Uterus (tissue), 2 donors: ENCODE measurements at regions not wholly inside any gene's neighbourhood (a gene's known extent, or its start where the extent isn't known, plus 50 kb on each side); places are given as distances from the start of the nearest gene placed in this dataset.

Experiments used
- CTCF ChIP-seq, 4 experiments: fragments of 200-600 bp in 2 of 4; fragments of 450-650 bp in 2 of 4; sonication (generic) in 2 of 4; IDR thresholded peaks; one replicate each; pipeline ENCODE4 v1.5.1; 2016 to 2019; ENCODE audit warnings: antibody characterized with exemption in 4 of 4, mild to moderate bottlenecking in 2 of 4, moderate library complexity in 1 of 4
- POLR2A ChIP-seq, 2 donors: fragments of 450-650 bp; IDR thresholded peaks; one replicate each; pipeline ENCODE4 v1.6.1; 2016; ENCODE audit warnings: antibody characterized with exemption in 2 of 2, mild to moderate bottlenecking in 1 of 2, moderate library complexity in 1 of 2

DNA sequence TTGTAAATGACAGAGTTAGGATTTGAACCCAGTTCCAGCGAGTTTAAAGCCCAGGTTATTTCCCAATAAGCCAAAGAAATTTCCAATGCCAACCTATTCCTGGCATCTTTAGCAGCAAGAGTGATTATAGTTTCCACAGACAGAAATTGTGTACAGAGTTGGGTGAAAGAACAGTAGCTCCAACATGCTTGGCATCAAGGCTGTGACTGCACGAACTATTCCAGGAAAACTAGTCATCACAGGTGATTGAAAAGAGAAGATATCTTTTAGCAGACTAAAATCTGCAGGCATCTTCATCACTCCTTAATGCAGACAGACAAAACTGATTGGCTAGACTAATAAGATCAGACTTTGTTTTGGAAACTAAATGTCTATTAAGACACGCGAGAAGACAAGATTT is 262.7 kb upstream of the PLEKHG7 start:
- no peak for TF ChIP-seq CTCF (IDR thresholded peaks at IDR 0.05)
- no peak for TF ChIP-seq POLR2A (IDR thresholded peaks at IDR 0.05)
